Ectodermal cell (in vitro differentiated cells): ENCODE measurements at regions not wholly inside any gene's neighbourhood (a gene's known extent, or its start where the extent isn't known, plus 50 kb on each side); places are given as distances from the start of the nearest gene placed in this dataset.
"Not testable (repeated sequence)": the region's sequence is repeated elsewhere in the genome, so short reads cannot be mapped to it uniquely, and the experiment has no call there.

ENCODE experiments used
- H3K27ac ChIP-seq: 2 replicates; pipeline ENCODE4 v1.7.0; 2013; ENCODE audit warnings: mild to moderate bottlenecking, low read depth, low read length; ENCODE audit not compliant: insufficient read depth, poor library complexity, severe bottlenecking
- H3K27me3 ChIP-seq: 2 replicates; pipeline ENCODE4 v1.7.0; 2013; ENCODE audit warnings: mild to moderate bottlenecking, low read length; ENCODE audit not compliant: insufficient read depth, control insufficient read depth, poor library complexity, severe bottlenecking
- H3K36me3 ChIP-seq: one replicate; pipeline ENCODE4 v1.7.0; 2013; ENCODE audit warnings: low read length; ENCODE audit not compliant: control insufficient read depth, insufficient read depth
- H3K4me1 ChIP-seq: one replicate; pipeline ENCODE4 v1.7.0; 2013; ENCODE audit warnings: low read length; ENCODE audit not compliant: control insufficient read depth, insufficient read depth
- H3K4me3 ChIP-seq: 2 replicates; pipeline ENCODE4 v1.7.0; 2013; ENCODE audit warnings: low read depth, low read length, control low read depth; ENCODE audit not compliant: insufficient read depth
- H3K9me3 ChIP-seq: 2 replicates; pipeline ENCODE4 v1.7.0; 2013; ENCODE audit warnings: mild to moderate bottlenecking, low read length, moderate library complexity; ENCODE audit not compliant: control insufficient read depth
- WGBS, 2 experiments: methylation state at CpG; one replicate each; pipeline ENCODE4 v1.1.7; 2013; ENCODE audit warnings: missing lambda C conversion rate in 2 of 2; 5-methylcytosine and 5-hydroxymethylcytosine counted together

- H3K4me3 ChIP-seq = no peak overlapping the region
- H3K9me3 ChIP-seq = no peaks in the 10 kb centered on the region
- no peaks in the 10 kb centered on the region for H3K36me3 ChIP-seq
- H3K27ac ChIP-seq = no peak overlapping the region
- no peaks in the 10 kb centered on the region for H3K27me3 ChIP-seq
- WGBS, 2 experiments = 86% methylated on average over 1 of the region's 1 CpG; no CpG with 5 or more reads in 1 of the 2 experiments
- H3K4me1 ChIP-seq = no peaks in the 10 kb centered on the region
These were observed 778.9 kb downstream of the CCDC85A start for GRCh38 chr2:56962673-56963072.

- 95 to 100% methylated on average over 2 to 3 of the region's 3 CpGs for WGBS, 2 experiments
- no peaks in the 10 kb centered on the region for H3K27me3 ChIP-seq
- no peaks in the 10 kb centered on the region for H3K4me1 ChIP-seq
These were observed 785.7 kb downstream of the CCDC85A start for GRCh38 chr2:56969513-56969912.

GRCh38 chr2:56971383-56971974 lies 787.7 kb downstream of the CCDC85A start:
- Histone ChIP-seq H3K36me3 (no peaks in the 10 kb centered on the region), H3K4me1 (no peaks in the 10 kb centered on the region), H3K27ac (no peak overlapping the region), H3K27me3 (no peaks in the 10 kb centered on the region), H3K4me3 (no peak overlapping the region), H3K9me3 (no peaks in the 10 kb centered on the region)
- WGBS, 2 experiments = 100% methylated on average over 1 of the region's 3 CpGs; no CpG with 5 or more reads in 1 of the 2 experiments

More at GRCh38 chr2:56969513-56969912, 785.7 kb downstream of the CCDC85A start:
- no peaks in the 10 kb centered on the region for H3K9me3 ChIP-seq
- H3K4me3 ChIP-seq = no peak overlapping the region
- H3K27ac ChIP-seq = no peak overlapping the region
- no peaks in the 10 kb centered on the region for H3K36me3 ChIP-seq

GRCh38 chr2:56981554-56981953 lies 797.8 kb downstream of the CCDC85A start:
- Histone ChIP-seq H3K27me3 (no peaks in the 10 kb centered on the region), H3K36me3 (no peaks in the 10 kb centered on the region), H3K9me3 (no peaks in the 10 kb centered on the region), H3K4me3 (no peak overlapping the region), H3K4me1 (no peaks in the 10 kb centered on the region), H3K27ac (no peak overlapping the region)
- 91 to 93% methylated on average over 2 to 3 of the region's 4 CpGs for WGBS, 2 experiments

GRCh38 chr2:56985609-56986008 lies 801.8 kb downstream of the CCDC85A start:
- no peaks in the 10 kb centered on the region for H3K27me3 ChIP-seq
- no peak overlapping the region for H3K4me3 ChIP-seq
- H3K4me1 ChIP-seq = no peaks in the 10 kb centered on the region
- H3K36me3 ChIP-seq = no peaks in the 10 kb centered on the region
- no peaks in the 10 kb centered on the region for H3K9me3 ChIP-seq
- H3K27ac ChIP-seq = no peak overlapping the region

- no peaks in the 10 kb centered on the region for H3K36me3 ChIP-seq
- H3K4me3 ChIP-seq = no peak overlapping the region
- H3K9me3 ChIP-seq = no peaks in the 10 kb centered on the region
- 73 to 88% methylated on average over 6 of the region's 6 CpGs for WGBS, 2 experiments
- no peaks in the 10 kb centered on the region for H3K4me1 ChIP-seq
- no peak overlapping the region for H3K27ac ChIP-seq
- H3K27me3 ChIP-seq = no peaks in the 10 kb centered on the region
These were observed 838.7 kb downstream of the CCDC85A start for GRCh38 chr2:57022496-57022895.

GRCh38 chr2:57044931-57045635 lies 861.3 kb downstream of the CCDC85A start:
- Histone ChIP-seq H3K36me3 (no peaks in the 10 kb centered on the region), H3K27ac (no peak overlapping the region), H3K4me1 (no peaks in the 10 kb centered on the region), H3K9me3 (no peaks in the 10 kb centered on the region), H3K27me3 (no peaks in the 10 kb centered on the region), H3K4me3 (no peak overlapping the region)
- WGBS, 2 experiments = 96% methylated on average over 4 of the region's 4 CpGs

- H3K4me1 ChIP-seq = no peaks in the 10 kb centered on the region
- no peak overlapping the region for H3K27ac ChIP-seq
- H3K27me3 ChIP-seq = no peaks in the 10 kb centered on the region
- no peaks in the 10 kb centered on the region for H3K9me3 ChIP-seq
- H3K36me3 ChIP-seq = no peaks in the 10 kb centered on the region
- WGBS, 2 experiments = 98% methylated on average over 3 of the region's 3 CpGs
- no peak overlapping the region for H3K4me3 ChIP-seq
These were observed 865.5 kb downstream of the CCDC85A start for GRCh38 chr2:57049273-57049672.

GRCh38 chr2:57050007-57050406 lies 866.2 kb downstream of the CCDC85A start:
- H3K27ac ChIP-seq = no peak overlapping the region
- no peaks in the 10 kb centered on the region for H3K36me3 ChIP-seq
- 94 to 100% methylated on average over 2 of the region's 3 CpGs for WGBS, 2 experiments
- no peaks in the 10 kb centered on the region for H3K9me3 ChIP-seq
- H3K4me3 ChIP-seq = no peak overlapping the region
- H3K4me1 ChIP-seq = no peaks in the 10 kb centered on the region
- no peaks in the 10 kb centered on the region for H3K27me3 ChIP-seq

- not testable (repeated sequence) for H3K9me3 ChIP-seq, H3K27ac ChIP-seq, H3K27me3 ChIP-seq, H3K36me3 ChIP-seq, H3K4me1 ChIP-seq, H3K4me3 ChIP-seq
- WGBS, 2 experiments = no CpG with 5 or more reads among the region's 1 CpG
These were observed 882.5 kb downstream of the CCDC85A start for GRCh38 chr2:57066301-57066700.
